Loucy (cell line): ENCODE measurements at regions not wholly inside any gene's neighbourhood (a gene's known extent, or its start where the extent isn't known, plus 50 kb on each side); places are given as distances from the start of the nearest gene placed in this dataset.

Source experiments
- H2AFZ ChIP-seq: fragments of 200-600 bp; sonication (generic); 2 replicates; pipeline ENCODE4 v1.6.0; 2016; ENCODE audit warnings: antibody characterized with exemption, mild to moderate bottlenecking, low read length, moderate library complexity
- H3F3A ChIP-seq: fragments of 200-600 bp; 2 replicates; pipeline ENCODE4 v1.6.0; 2016; ENCODE audit warnings: antibody characterized with exemption, low read depth, mild to moderate bottlenecking
- H3K27me3 ChIP-seq: fragments of 200-600 bp; sonication (generic); 2 replicates; pipeline ENCODE4 v1.6.1; 2014; ENCODE audit warnings: low read length, mild to moderate bottlenecking; ENCODE audit not compliant: insufficient read depth, poor library complexity, severe bottlenecking
- H3K36me3 ChIP-seq: fragments of 200-600 bp; sonication (generic); 2 replicates; pipeline ENCODE4 v1.6.1; 2016; ENCODE audit warnings: low read length; ENCODE audit not compliant: insufficient read depth
- H3K4me1 ChIP-seq: fragments of 200-600 bp; sonication (generic); 2 replicates; pipeline ENCODE4 v1.5.1; 2014; ENCODE audit warnings: low read length, mild to moderate bottlenecking; ENCODE audit not compliant: insufficient read depth, poor library complexity, severe bottlenecking
- H3K4me2 ChIP-seq: fragments of 200-600 bp; sonication (generic); 2 replicates; pipeline ENCODE4 v1.6.0; 2014; ENCODE audit warnings: antibody characterized with exemption, low read length, low read depth, mild to moderate bottlenecking; ENCODE audit not compliant: poor library complexity, severe bottlenecking
- H3K4me3 ChIP-seq: fragments of 200-600 bp; sonication (generic); 2 replicates; pipeline ENCODE4 v1.5.1; 2014; ENCODE audit warnings: low read length, mild to moderate bottlenecking, mixed read lengths; ENCODE audit not compliant: poor library complexity, severe bottlenecking
- H3K79me2 ChIP-seq: fragments of 200-600 bp; sonication (generic); 2 replicates; pipeline ENCODE4 v1.6.1; 2014; ENCODE audit warnings: low read length; ENCODE audit not compliant: insufficient read depth
- H3K9ac ChIP-seq: fragments of 200-600 bp; sonication (generic); 2 replicates; pipeline ENCODE4 v1.6.0; 2014; ENCODE audit warnings: mild to moderate bottlenecking, low read depth, low read length, moderate library complexity; ENCODE audit not compliant: poor library complexity, severe bottlenecking
- H3K9me2 ChIP-seq: fragments of 200-600 bp; sonication (generic); replicated peaks from 2 replicates; pipeline ENCODE4 v1.6.1; 2016; ENCODE audit warnings: low read depth, low read length, mixed read lengths
- H3K9me3 ChIP-seq: fragments of 200-600 bp; sonication (generic); 2 replicates; pipeline ENCODE4 v1.6.1; 2014; ENCODE audit warnings: mild to moderate bottlenecking, antibody characterized with exemption, low read length, low read depth; ENCODE audit not compliant: insufficient read depth
- H4K20me1 ChIP-seq: fragments of 200-600 bp; sonication (generic); 2 replicates; pipeline ENCODE4 v1.6.0; 2014; ENCODE audit warnings: antibody characterized with exemption, low read length, mild to moderate bottlenecking; ENCODE audit not compliant: insufficient read depth, poor library complexity, severe bottlenecking
- CTCF ChIP-seq: fragments of 200-600 bp; sonication (generic); conservative IDR thresholded peaks from 2 replicates; pipeline ENCODE4 v1.5.1; 2014; ENCODE audit warnings: mild to moderate bottlenecking, antibody characterized with exemption, low read length
- EZH2phosphoT487 ChIP-seq: fragments of 200-600 bp; IDR thresholded peaks from 2 replicates; pipeline ENCODE4 v1.6.1; 2018; ENCODE audit warnings: antibody characterized with exemption, mild to moderate bottlenecking, moderate library complexity, borderline replicate concordance

GRCh38 chr21:22125581-22125980, 1127.4 kb downstream of the NCAM2 start:
- no peaks in the 10 kb centered on the region for H3K79me2 ChIP-seq
- no peak overlapping the region for H3K4me3 ChIP-seq
- no peak overlapping the region for H2AFZ ChIP-seq
- H3K9me2 ChIP-seq: no peaks in the 10 kb centered on the region
- H3K4me1 ChIP-seq: no peaks in the 10 kb centered on the region
- H4K20me1 ChIP-seq: no peaks in the 10 kb centered on the region
- no peaks in the 10 kb centered on the region for H3K9me3 ChIP-seq
- TF ChIP-seq EZH2phosphoT487 (no peak), CTCF (no peak)
- no peaks in the 10 kb centered on the region for H3F3A ChIP-seq
- H3K36me3 ChIP-seq: no peaks in the 10 kb centered on the region
- H3K4me2 ChIP-seq: no peak overlapping the region
- H3K27me3 ChIP-seq: no peaks in the 10 kb centered on the region
- no peak overlapping the region for H3K9ac ChIP-seq

DNA sequence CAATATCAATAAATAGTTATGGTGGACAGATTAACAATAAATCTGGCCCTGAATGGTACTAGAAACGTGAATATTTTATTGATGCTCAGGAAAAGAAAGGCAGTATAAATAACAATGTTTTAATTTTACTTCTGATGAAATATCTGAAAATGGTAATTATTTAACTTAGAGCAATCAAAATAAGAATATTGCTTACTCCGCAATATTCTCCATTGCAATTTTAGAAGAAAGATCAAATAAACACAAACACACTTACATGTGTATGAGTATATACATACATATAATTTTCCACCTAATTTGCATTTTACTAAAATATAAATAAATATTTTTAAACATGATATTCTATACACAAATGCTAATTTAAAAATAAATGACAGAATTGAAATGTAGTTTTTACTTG, 1130.5 kb downstream of the NCAM2 start:
- Histone ChIP-seq H3K36me3 (no peaks in the 10 kb centered on the region), H3K4me2 (no peak overlapping the region), H3K9me3 (no peaks in the 10 kb centered on the region), H3K9me2 (no peaks in the 10 kb centered on the region), H3K27me3 (no peaks in the 10 kb centered on the region), H3K4me3 (no peak overlapping the region), H3K4me1 (no peaks in the 10 kb centered on the region), H3F3A (no peaks in the 10 kb centered on the region), H2AFZ (no peak overlapping the region), H3K79me2 (no peaks in the 10 kb centered on the region), H4K20me1 (no peaks in the 10 kb centered on the region), H3K9ac (no peak overlapping the region)
- TF ChIP-seq EZH2phosphoT487: no peak
- no peak for TF ChIP-seq CTCF

DNA sequence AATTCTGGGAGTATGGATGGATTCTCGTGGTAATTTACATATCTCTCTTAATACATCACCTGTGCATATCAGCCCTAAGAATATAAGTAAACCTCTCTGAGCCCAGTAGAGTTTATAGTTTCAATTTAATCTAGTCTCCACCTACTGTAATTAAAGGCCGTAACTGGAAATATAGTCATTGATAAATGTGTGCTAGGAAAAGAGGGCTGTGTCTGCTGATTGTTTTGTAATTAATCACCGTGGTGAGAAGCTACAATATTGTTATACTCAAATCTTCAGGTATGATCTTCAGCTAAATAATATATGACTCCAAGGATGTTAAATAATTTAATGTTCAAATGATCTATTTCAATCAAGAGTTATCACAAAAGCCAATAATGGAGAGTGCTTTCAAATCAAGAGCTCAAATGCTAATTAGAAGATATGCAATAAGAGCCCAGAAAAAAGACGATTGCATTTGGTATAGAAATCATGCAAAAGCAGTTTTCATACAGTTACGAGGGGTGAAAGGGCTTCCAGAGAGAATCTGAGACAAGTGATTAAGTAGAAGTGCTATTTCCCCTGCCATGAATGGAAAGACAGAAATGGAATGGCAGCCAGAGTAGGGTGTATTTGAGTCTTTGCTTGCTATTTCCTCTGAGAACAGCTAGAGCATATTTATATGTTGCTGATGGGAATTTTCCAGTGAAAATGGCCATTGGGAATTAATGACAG, 1134.3 kb downstream of the NCAM2 start:
- no peaks in the 10 kb centered on the region for H3K36me3 ChIP-seq
- H3F3A ChIP-seq: no peaks in the 10 kb centered on the region
- H2AFZ ChIP-seq: no peak overlapping the region
- no peak overlapping the region for H3K4me3 ChIP-seq
- no peak for TF ChIP-seq CTCF
- TF ChIP-seq EZH2phosphoT487: no peak
- no peaks in the 10 kb centered on the region for H4K20me1 ChIP-seq
- H3K4me2 ChIP-seq: no peak overlapping the region
- H3K27me3 ChIP-seq: no peaks in the 10 kb centered on the region
- no peaks in the 10 kb centered on the region for H3K9me2 ChIP-seq
- no peaks in the 10 kb centered on the region for H3K9me3 ChIP-seq
- no peak overlapping the region for H3K9ac ChIP-seq
- H3K79me2 ChIP-seq: no peaks in the 10 kb centered on the region
- no peaks in the 10 kb centered on the region for H3K4me1 ChIP-seq
